ENCODE measurements at regions not wholly inside any gene's neighbourhood (a gene's known extent, or its start where the extent isn't known, plus 50 kb on each side); places are given as distances from the start of the nearest gene placed in this dataset.

- TF ChIP-seq CTCF (conservative IDR thresholded peaks at IDR 0.05; ENCODE audit: low read depth, low read length), result no peak
- no peak for DNase-seq (ENCODE audit: low read depth)
- no peak overlapping the region for H3K4me3 ChIP-seq (ENCODE audit: low read length)
Measured at GRCh38 chr18:24801001-24801400, 340.6 kb downstream of the HRH4 start.

GRCh38 chr18:24802456-24802855, 342.0 kb downstream of the HRH4 start:
- no peak overlapping the region for H3K4me3 ChIP-seq (ENCODE audit: low read length)
- DNase-seq (ENCODE audit: low read depth), result no peak
- TF ChIP-seq CTCF (conservative IDR thresholded peaks at IDR 0.05; ENCODE audit: low read depth, low read length), result no peak

DNA sequence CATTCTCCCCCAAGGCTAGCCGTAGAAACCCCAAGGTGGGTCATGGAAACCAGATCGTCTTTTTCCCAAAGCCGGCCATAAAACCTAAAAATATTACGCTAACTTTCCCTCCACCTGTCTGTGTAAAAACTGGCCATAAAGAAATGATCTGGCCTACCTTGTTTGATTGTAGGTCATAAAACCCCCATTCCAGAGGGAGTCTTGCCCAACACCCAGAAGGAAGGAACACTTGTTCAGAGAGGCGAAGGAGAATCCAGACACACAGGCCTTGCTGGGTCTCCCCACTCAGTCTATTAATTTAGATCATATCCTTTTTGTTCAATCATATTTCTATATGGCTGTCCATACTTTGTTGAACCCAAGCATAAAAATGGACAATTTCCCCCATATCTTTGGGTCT, 344.7 kb downstream of the HRH4 start:
- H3K4me3 ChIP-seq (ENCODE audit: low read length), result no peak overlapping the region
- no peak for TF ChIP-seq CTCF (conservative IDR thresholded peaks at IDR 0.05; ENCODE audit: low read depth, low read length)
- DNase-seq (ENCODE audit: low read depth), result no peak

DNA sequence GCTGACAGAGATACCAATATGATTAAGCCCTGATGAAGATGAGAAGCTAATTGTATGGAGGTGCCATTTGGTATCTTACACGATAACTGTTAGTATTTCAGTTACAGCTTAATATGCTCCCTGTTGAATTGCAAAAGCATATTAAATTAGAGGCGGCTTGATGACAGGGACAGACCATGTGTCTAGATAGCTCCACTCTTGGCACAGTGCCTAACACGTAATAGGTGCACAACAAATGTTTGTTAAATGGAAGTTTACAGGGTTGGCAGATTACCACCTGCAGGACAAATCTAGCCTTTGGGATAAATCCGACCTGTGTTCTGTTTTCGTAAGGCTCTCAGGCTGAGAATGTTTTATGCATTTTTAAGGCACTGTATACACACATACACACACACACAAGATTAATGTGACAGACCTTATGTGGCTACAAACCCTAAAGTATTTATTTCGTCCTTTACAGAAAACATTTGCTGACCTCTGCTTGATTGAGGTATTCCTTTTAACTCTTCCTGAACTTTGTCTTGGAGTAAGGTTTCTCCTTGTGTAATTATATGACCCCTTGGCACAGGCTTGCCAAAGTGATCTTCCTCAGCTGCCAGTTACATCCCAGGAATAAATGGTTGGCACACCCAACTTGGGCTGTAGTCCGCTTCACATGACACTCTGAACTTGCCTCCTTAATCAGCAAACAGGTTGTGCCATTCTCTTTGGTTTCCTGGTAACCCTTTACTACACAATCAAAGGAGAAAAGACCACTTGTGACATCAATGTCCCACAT, 348.9 kb downstream of the HRH4 start:
- TF ChIP-seq CTCF (conservative IDR thresholded peaks at IDR 0.05; ENCODE audit: low read depth, low read length), result no peak
- no peak for DNase-seq (ENCODE audit: low read depth)
- H3K4me3 ChIP-seq (ENCODE audit: low read length), result no peak overlapping the region

- no peak for TF ChIP-seq CTCF (conservative IDR thresholded peaks at IDR 0.05; ENCODE audit: low read depth, low read length)
- no peak for DNase-seq (ENCODE audit: low read depth)
Measured at GRCh38 chr18:24810561-24811305, 350.3 kb downstream of the HRH4 start.

GRCh38 chr18:24811950-24812681, 351.7 kb downstream of the HRH4 start:
- DNase-seq (ENCODE audit: low read depth), result no peak
- H3K4me3 ChIP-seq (ENCODE audit: low read length), result no peak overlapping the region
- no peak for TF ChIP-seq CTCF (conservative IDR thresholded peaks at IDR 0.05; ENCODE audit: low read depth, low read length)

More at GRCh38 chr18:24810561-24811305, 350.3 kb downstream of the HRH4 start:
- H3K4me3 ChIP-seq (ENCODE audit: low read length), result no peak overlapping the region

All from retinal pigment epithelial cell (primary cell).